Adrenal gland (tissue), 5 donors: ENCODE measurements at regions not wholly inside any gene's neighbourhood (a gene's known extent, or its start where the extent isn't known, plus 50 kb on each side); places are given as distances from the start of the nearest gene placed in this dataset.

ENCODE experiments used
- POLR2A ChIP-seq, 2 donors: fragments of 450-650 bp; IDR thresholded peaks; one replicate each; pipeline ENCODE4 v1.6.1; 2017; ENCODE audit warnings: antibody characterized with exemption in 2 of 2, mild to moderate bottlenecking in 2 of 2, moderate library complexity in 1 of 2
- TF ChIP-seq, protein P1 (sequence below), 6 experiments: fragments of 450-650 bp in 4 of 6; fragments of 200-600 bp in 2 of 6; sonication (generic) in 1 of 6; IDR thresholded peaks; 1 replicate in 5 of 6; 2 replicates in 1 of 6; pipeline versions ENCODE4 v1.5.1 to v1.8.0; 2016 to 2021; ENCODE audit warnings: antibody characterized with exemption in 6 of 6, mild to moderate bottlenecking in 2 of 6, moderate library complexity in 1 of 6
- donor health status: DM: no; HTN: no; CAD: no.

DNA sequence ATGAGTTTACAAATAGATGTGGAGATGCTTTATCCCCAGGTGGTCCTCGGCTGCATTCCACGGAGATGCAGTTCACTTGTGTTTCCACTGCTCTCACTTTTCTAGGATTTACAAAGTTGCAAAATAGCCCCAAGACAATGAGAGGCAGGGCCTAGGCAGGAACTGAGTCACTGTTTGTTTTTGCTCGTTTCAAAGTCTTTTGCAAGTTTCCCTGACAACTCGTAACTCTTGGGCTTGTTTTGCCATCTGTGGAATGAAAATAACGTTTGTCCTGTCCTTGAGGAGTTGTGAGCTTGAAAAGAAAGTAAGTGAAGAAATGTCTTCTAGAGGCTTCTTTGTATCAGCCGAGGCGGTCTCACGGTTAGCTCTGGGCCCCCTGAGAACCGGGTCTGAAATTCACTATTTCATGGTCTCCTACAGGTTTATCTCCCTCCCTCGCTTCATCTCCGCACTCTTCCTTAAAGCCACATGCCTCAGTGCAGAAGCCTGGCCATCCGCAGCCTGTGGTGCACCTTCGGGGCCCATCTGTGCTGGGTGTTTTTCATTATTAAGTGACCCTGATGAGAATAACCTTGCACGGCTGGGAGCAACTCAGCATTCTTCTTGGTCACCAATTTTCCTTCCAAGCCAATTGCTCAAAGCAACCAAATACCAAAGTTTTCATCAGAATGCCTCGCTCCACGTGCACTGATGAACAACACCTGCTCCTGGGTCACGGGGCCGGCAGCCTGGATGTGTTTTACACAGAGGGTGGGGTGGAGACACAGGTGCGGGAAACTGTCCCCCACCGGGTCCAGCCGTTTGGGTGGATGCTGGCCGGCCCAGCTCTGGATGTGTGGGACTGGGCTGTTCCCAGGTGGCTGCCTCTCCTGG lies 172.4 kb downstream of the LAT start:
- TF ChIP-seq, protein P1, sequence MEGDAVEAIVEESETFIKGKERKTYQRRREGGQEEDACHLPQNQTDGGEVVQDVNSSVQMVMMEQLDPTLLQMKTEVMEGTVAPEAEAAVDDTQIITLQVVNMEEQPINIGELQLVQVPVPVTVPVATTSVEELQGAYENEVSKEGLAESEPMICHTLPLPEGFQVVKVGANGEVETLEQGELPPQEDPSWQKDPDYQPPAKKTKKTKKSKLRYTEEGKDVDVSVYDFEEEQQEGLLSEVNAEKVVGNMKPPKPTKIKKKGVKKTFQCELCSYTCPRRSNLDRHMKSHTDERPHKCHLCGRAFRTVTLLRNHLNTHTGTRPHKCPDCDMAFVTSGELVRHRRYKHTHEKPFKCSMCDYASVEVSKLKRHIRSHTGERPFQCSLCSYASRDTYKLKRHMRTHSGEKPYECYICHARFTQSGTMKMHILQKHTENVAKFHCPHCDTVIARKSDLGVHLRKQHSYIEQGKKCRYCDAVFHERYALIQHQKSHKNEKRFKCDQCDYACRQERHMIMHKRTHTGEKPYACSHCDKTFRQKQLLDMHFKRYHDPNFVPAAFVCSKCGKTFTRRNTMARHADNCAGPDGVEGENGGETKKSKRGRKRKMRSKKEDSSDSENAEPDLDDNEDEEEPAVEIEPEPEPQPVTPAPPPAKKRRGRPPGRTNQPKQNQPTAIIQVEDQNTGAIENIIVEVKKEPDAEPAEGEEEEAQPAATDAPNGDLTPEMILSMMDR (IDR thresholded peaks at IDR 0.05), result peak in 5 of 6 experiments; percentile 12 to 52 (median 42)
- peak in 1 of 2 donors; percentile 41 for TF ChIP-seq POLR2A (IDR thresholded peaks at IDR 0.05)
